ENCODE measurements at regions not wholly inside any gene's neighbourhood (a gene's known extent, or its start where the extent isn't known, plus 50 kb on each side); places are given as distances from the start of the nearest gene placed in this dataset.

DNA sequence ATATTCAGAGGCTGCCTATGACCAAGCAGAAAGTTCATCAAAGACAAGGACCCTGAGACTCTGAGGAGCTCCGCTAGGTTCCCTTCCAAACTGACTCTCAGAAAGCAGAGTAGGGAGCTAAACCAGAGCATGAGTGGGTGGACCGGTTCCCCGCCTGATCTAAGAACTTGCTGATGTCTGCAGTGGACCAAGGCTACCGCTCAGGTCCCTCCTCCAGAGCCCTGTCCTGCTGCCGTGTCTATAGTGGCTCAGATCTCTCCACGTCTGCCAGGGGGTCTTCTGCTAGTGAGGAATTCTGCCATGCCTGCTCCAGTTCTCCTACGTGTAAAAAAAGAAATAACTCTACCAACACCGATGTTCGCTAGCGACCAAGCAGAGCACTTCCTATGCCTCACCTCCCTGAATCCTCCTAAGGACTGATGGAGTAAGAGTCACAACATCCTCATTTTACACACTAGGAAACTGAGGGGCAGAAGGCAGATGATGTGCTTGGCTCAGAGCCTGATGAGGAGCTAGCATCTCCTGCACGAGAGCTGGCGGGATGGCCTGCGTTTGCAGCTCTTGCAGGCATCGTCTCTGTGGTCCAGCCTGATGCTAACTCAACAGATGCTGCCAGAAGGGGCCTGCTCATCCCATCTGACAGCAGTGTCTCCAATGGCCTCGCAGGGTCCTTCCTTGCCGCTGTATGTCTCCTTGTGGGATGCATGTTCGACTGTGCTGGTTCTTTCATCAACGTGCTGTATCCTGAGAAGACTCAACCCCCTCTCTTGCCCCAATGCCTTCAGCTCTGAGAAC, 265.5 kb downstream of the C16orf95 start:
- DNase-seq = no peak

DNA sequence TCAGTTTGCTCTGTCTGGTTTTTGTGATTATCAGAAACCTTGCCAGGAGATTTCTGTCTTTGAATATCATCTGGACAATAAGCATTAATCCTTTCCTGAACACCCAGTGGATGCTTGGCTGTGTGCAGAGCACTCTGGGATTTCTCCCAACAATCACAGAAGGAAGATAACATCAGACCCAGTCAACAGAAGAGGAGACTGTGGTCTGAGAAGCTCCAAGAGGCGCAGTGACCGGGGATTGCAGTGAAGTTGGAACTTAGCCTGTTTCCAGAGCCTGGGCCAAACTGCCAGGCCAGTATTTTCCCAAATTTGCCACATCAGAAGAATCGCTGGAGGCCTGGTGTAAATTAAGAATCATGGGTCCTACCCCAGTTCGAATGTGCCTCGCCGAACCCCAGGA, 264.7 kb downstream of the C16orf95 start:
- no peak for DNase-seq

GRCh38 chr16:87053016-87053982, 263.9 kb downstream of the C16orf95 start:
- no peak for DNase-seq

GRCh38 chr16:87054154-87054553, 263.0 kb downstream of the C16orf95 start:
- no peak for DNase-seq

DNA sequence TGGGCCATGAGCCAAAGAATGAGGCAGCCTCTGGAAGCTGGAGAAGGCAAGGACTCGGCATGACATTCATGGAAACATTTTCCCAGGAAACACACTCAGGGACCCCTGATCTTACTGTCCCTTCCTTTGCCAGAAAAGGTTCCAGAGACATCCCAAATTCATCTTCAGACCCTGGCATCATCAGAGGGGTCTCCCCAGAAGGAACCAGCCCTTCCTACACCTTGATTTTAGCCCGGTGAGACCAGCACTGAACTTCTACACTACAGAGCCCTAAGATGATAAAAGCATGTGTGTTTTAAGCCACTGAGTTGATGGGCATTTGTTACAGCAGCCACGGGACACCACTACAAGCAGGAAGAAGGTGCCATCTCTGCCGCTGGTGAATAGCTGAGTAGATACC, 262.3 kb downstream of the C16orf95 start:
- DNase-seq = no peak

DNA sequence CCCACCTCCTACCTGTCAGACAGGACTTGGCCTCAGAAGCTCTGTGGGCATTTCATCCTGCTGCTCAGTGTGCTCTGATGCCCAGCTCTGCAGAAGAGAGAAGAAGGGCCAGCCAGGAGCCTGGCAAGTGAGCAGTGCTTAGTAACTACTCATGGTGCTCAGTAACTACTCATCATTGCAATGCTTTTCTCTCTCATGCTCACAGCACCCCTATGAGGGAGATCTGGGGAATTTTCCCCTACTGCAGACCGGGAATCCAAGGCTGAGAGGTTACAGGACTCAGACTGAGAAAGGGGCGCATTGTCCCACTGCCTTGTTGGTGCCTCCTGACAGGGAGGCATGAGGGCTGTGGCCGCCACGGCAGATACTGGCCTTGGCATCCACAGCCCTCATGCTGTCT, 261.1 kb downstream of the C16orf95 start:
- no peak for DNase-seq

DNA sequence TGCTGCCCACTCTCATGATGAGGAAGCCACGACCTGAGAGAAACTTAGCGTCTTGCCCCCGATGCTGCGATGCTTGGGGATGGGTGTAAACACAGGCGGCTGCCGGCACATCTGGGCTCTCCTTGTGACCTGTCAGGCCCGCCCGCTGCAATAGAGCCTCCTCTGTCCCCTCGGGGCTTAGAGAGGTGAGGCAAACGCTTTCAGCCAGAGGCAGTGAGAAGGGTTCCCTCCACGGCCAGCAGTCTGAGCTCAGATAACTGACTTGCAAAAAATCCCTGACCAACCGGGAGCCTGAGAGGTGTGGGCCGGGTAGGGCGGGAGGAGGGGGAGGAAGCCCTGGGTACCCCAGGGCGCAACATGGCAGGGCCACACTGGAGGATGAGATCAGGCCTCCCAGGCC, 260.6 kb downstream of the C16orf95 start:
- no peak for DNase-seq

DNA sequence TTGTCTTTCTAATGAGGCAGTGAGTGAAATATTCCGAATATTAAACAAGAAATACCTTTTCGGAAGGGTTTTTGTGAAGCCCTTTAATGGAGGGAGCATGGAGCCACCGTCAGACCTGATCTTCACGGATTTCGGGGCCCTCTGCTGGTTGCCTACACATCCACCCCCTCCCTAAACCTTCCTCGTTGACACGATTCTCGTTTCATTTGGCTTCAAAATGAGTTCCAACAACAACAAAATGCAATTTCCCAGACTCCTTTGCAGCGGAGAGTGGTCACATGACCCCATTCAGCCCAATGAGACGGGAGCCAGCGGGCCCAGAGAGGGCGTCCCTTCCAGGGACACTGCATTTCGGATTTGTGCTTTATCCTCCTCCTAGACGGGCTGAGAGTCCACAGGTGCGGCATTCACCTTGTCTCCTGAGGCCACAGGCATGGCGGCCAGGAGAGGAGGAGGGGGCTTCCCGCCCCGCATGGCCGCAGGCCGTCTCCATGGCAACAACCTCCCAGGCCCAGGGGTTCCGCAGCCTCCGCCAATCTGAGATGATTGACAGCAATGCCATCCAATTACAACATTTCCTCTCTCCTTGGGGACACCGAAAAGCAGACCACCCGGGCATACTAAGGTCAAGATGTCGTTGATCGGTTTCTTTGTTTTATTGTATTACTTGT, 259.8 kb downstream of the C16orf95 start:
- DNase-seq = no peak

DNA sequence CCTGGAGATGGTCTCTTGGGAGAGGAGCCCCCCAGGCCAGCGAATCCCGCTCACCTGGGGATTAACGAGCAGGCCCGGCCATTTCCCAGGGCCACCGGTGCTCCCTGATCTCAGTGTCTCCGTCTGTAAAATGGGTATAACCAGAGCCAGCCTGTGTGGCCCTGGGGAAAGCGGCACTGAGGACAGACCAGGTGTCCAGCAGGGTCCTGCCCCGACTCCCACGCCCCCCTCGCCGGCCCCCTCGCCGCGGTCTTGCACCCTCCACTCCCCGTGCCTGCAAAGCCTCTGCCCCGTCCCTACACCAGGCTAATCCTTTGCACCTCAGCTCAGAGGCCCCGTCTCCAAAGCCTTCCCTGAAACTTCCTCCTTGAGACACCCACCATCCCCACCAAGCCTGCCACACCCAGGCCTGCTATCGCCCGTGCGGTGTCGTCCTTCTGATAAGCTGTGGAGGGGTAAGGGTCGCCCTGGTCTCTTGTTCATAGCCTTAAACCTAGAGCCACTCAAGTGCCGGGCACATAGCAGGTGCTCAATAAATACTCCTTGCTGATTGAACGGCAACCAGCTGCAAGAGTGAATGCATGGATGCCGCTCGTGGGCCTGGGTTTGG, 259.1 kb downstream of the C16orf95 start:
- DNase-seq = no peak

DNA sequence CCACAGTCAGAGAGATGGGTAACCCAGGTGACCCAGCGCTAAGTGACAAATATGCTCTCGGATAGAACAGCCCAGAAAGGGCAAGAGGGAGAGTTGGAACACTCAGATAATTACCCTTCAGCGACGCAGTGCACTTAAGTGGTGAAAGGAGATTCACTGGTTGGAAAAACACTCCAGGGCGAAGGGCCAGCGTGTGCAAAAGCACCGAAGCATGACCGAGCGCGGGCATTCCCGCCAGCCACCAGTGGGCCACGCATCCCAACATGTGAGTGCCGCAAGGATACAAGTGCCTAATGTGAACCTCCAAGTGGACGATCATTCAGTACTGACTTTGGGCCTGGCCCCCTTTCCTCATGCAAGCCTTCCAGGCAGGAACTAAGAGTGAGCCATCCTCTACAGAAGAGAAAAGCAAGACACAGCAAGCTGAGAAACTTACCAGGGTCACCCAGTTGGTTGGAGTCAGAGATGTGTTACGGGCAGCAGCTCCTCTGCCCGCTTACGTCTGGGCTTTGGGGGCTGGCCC, 258.4 kb downstream of the C16orf95 start:
- DNase-seq = no peak

- peak; percentile 77 for DNase-seq
Measured at GRCh38 chr16:87060034-87060986, 256.9 kb downstream of the C16orf95 start.

GRCh38 chr16:87061243-87061920, 255.8 kb downstream of the C16orf95 start:
- DNase-seq = no peak

DNA sequence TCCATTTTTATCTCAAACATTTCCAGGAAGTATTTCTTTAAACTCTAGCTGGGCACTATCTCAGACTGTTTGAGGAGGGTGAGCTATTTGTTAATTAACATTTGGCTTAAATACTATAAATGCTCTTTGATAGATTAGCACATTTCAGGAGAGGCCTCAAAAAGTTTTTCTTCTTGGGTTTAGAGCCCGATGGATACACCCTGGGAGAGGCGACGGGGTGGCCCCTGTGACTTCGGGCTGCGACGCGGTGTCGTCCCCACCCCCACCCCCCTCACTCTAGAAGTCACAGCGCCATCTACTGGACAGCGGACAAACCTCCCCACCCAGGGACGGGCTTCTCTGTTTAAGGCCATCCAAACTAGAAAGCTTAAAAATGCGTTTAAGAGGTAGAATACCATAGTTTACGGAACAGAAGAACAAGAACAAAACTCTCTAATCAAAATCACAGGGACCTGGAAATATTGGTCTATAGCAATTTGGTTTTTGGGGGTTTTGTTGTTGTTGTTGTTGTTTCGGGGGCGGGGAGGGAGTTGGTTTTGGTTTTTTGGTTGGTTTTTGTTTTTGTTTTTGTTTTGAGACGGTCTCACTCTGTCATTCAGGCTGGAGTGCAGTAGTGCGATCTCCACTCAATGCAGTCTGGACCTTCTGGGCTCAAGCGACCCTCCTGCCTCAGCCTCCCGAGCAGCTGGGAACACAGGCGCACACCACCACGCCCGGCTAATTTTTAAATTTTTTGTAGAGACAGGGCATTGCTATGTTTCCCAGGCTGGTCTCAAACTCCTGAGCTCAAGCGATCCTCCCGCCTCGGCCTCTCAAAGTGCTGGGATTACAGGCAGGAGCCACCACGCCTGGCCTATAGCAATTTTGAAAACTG, 254.4 kb downstream of the C16orf95 start:
- peak; percentile 90 for DNase-seq

DNA sequence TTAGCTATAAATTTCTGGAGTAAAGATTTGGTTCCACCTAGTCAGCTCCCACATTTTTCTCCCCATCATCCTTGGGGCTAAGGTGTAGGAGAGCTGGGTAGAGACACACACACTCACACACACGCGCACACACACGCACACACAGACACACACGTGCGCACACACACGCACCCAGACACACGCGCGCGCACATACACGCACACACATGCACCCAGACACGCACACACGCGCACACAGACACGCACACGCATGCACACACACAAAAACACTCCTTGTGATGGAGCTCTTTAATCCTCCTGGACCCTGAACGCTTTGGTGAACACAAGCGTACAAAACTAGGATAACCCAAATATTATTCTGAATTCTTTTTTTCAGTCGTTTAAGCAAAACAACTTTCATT, 253.6 kb downstream of the C16orf95 start:
- DNase-seq = no peak

DNA sequence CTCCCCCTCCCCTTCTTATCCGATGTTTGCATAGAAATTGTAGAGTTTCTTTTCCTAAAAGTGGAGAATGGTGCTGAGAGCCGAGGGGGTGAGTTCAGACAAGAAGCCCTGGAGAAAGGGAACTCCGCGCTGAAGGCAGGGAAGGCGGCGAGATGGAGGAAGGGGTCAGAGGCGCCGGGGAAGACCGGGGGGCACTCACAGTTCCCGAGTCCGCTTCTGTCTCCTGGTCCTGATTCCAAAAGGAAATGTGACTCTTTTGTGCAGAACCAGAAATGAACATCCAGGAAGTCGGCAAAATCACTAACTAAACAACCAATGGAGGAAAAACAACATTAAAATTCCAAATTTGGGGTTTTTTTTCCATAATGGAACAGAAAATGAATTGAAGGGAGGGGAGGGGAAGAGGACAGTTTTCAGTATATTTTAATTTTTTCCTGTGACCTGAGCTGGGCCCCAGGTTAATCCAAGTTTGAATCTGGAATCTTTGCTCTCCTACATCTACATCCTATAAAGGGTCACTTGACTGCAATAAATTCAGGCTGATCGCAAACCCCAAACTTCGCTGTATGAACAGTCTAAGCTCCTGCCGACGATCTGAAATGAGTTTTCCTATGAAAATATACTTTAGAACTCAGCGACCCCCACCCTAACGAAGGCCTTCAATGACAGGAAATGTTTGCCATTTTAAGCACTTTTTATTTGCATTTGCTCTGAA, 252.3 kb downstream of the C16orf95 start:
- no peak for DNase-seq

DNA sequence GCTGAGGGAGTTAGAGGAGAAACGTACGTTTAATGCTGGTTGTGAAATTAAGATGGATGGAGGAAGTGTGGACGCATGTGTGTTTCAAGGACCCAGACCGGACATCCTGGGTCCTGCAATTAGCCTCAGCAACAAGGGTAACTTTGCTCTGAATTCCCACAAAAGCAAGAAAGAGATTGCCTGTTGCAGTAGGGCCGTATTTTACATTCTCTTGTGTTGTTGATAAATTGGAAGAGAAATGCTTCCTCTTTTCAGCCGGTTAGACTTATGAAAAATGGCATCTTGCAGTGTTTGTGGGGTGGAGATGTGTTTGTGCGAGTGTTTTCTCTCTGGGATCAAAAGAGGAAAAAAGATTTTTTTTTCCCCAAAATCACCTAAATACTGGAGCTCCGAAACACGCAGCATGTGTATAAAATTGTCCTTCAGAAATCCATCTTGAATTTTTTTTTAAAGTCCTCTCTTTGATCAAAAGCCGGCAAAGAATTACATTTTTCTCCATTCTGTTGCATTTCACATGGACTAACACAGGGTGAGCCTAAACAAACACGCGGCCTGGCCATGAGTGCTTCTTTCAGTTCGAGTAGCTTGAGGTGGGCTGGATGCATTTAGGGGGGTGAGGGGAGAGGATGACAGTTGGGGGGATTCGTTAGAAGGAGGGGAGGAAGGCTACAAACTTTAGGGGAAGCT, 251.6 kb downstream of the C16orf95 start:
- DNase-seq = no peak

Data from renal pelvis (tissue), 1 donor.